Suprapubic skin (tissue), 4 donors: ENCODE measurements at regions not wholly inside any gene's neighbourhood (a gene's known extent, or its start where the extent isn't known, plus 50 kb on each side); places are given as distances from the start of the nearest gene placed in this dataset.

Experiments
- DNase-seq, 2 donors: peaks; one replicate each; pipeline ENCODE4 v3.0.0-alpha.2; 2019; ENCODE audit warnings: low spot score in 2 of 2
- H3K27ac ChIP-seq: fragments of 200-600 bp; sonication (generic); one replicate; pipeline ENCODE4 v1.5.1; 2019
- H3K27me3 ChIP-seq: fragments of 200-600 bp; sonication (generic); one replicate; pipeline ENCODE4 v1.5.1; 2019
- H3K36me3 ChIP-seq: fragments of 200-600 bp; sonication (generic); one replicate; pipeline ENCODE4 v1.5.1; 2019
- H3K4me1 ChIP-seq: fragments of 200-600 bp; sonication (generic); one replicate; pipeline ENCODE4 v1.5.1; 2019
- H3K4me3 ChIP-seq: fragments of 200-600 bp; sonication (generic); one replicate; pipeline ENCODE4 v1.5.1; 2019; ENCODE audit warnings: mild to moderate bottlenecking
- H3K9me3 ChIP-seq: fragments of 200-600 bp; sonication (generic); one replicate; pipeline ENCODE4 v1.5.1; 2019
- CTCF ChIP-seq, 2 donors: fragments of 200-600 bp in 1 of 2; fragments of 450-650 bp in 1 of 2; sonication (generic) in 1 of 2; IDR thresholded peaks; one replicate each; pipeline ENCODE4 v1.5.1; 2016 to 2019; ENCODE audit warnings: antibody characterized with exemption in 2 of 2, mild to moderate bottlenecking in 1 of 2, moderate library complexity in 1 of 2
- EP300 ChIP-seq: sonication (generic); formaldehyde crosslinking; IDR thresholded peaks from one replicate; pipeline ENCODE4 v1.6.1; 2017; ENCODE audit warnings: antibody characterized with exemption
- POLR2A ChIP-seq, 2 donors: fragments of 450-650 bp; IDR thresholded peaks; one replicate each; pipeline ENCODE4 v1.6.1; 2017; ENCODE audit warnings: antibody characterized with exemption in 2 of 2, mild to moderate bottlenecking in 2 of 2, moderate library complexity in 2 of 2
- POLR2AphosphoS5 ChIP-seq, 3 donors: sonication (generic); formaldehyde crosslinking; IDR thresholded peaks; one replicate each; pipeline ENCODE4 v1.6.1; 2017; ENCODE audit warnings: antibody characterized with exemption in 3 of 3
- WGBS: methylation state at CpG from one replicate; pipeline ENCODE4 v1.1.5; 2018; 5-methylcytosine and 5-hydroxymethylcytosine counted together

- Histone ChIP-seq H3K4me1 (no peaks in the 10 kb centered on the region), H3K9me3 (no peaks in the 10 kb centered on the region), H3K27ac (no peak overlapping the region), H3K36me3 (no peaks in the 10 kb centered on the region), H3K27me3 (no peaks in the 10 kb centered on the region), H3K4me3 (no peak overlapping the region)
- no peak for DNase-seq
- TF ChIP-seq POLR2AphosphoS5 (IDR thresholded peaks at IDR 0.05) (no peak), CTCF (IDR thresholded peaks at IDR 0.05) (no peak), EP300 (no peak), POLR2A (IDR thresholded peaks at IDR 0.05) (no peak)
Measured at GRCh38 chr5:152337484-152337883, 67.6 kb downstream of the NMUR2 start.

- WGBS = 41% methylated on average over 1 of the region's 1 CpG
- Histone ChIP-seq H3K36me3 (no peaks in the 10 kb centered on the region), H3K4me3 (no peak overlapping the region), H3K27ac (no peak overlapping the region), H3K9me3 (no peaks in the 10 kb centered on the region), H3K27me3 (no peaks in the 10 kb centered on the region), H3K4me1 (no peaks in the 10 kb centered on the region)
- TF ChIP-seq CTCF (IDR thresholded peaks at IDR 0.05) = no peak
- TF ChIP-seq EP300 = no peak
- TF ChIP-seq POLR2AphosphoS5 (IDR thresholded peaks at IDR 0.05) = no peak
- TF ChIP-seq POLR2A (IDR thresholded peaks at IDR 0.05) = no peak
- no peak for DNase-seq
Measured at GRCh38 chr5:152335461-152335860, 69.6 kb downstream of the NMUR2 start.

GRCh38 chr5:152332716-152333460 is 72.2 kb downstream of the NMUR2 start:
- 54% methylated on average over 5 of the region's 5 CpGs for WGBS
- TF ChIP-seq POLR2A (IDR thresholded peaks at IDR 0.05) = no peak
- TF ChIP-seq EP300 = no peak
- no peak for TF ChIP-seq CTCF (IDR thresholded peaks at IDR 0.05)
- no peak for TF ChIP-seq POLR2AphosphoS5 (IDR thresholded peaks at IDR 0.05)
- H3K36me3 ChIP-seq = no peaks in the 10 kb centered on the region
- H3K27ac ChIP-seq = no peak overlapping the region
- no peak overlapping the region for H3K4me3 ChIP-seq
- no peak for DNase-seq
- H3K9me3 ChIP-seq = no peaks in the 10 kb centered on the region
- no peaks in the 10 kb centered on the region for H3K27me3 ChIP-seq
- no peaks in the 10 kb centered on the region for H3K4me1 ChIP-seq

GRCh38 chr5:152331718-152332117 is 73.4 kb downstream of the NMUR2 start:
- Histone ChIP-seq H3K4me1 (no peaks in the 10 kb centered on the region), H3K36me3 (no peaks in the 10 kb centered on the region), H3K9me3 (no peaks in the 10 kb centered on the region), H3K4me3 (no peak overlapping the region), H3K27me3 (no peaks in the 10 kb centered on the region), H3K27ac (no peak overlapping the region)
- WGBS = 77% methylated on average over 2 of the region's 2 CpGs
- TF ChIP-seq POLR2AphosphoS5 (IDR thresholded peaks at IDR 0.05) (no peak), CTCF (IDR thresholded peaks at IDR 0.05) (no peak), EP300 (no peak), POLR2A (IDR thresholded peaks at IDR 0.05) (no peak)
- DNase-seq = no peak

GRCh38 chr5:152331006-152331405 is 74.1 kb downstream of the NMUR2 start:
- Histone ChIP-seq H3K27ac (no peak overlapping the region), H3K9me3 (no peaks in the 10 kb centered on the region), H3K4me3 (no peak overlapping the region), H3K4me1 (no peaks in the 10 kb centered on the region), H3K27me3 (no peaks in the 10 kb centered on the region), H3K36me3 (no peaks in the 10 kb centered on the region)
- TF ChIP-seq POLR2AphosphoS5 (IDR thresholded peaks at IDR 0.05) (no peak), POLR2A (IDR thresholded peaks at IDR 0.05) (no peak), CTCF (IDR thresholded peaks at IDR 0.05) (no peak), EP300 (no peak)
- 57% methylated on average over 2 of the region's 2 CpGs for WGBS
- no peak for DNase-seq
